GM23338 (cell line): ENCODE measurements at regions not wholly inside any gene's neighbourhood (a gene's known extent, or its start where the extent isn't known, plus 50 kb on each side); places are given as distances from the start of the nearest gene placed in this dataset.

Source experiments
- ATAC-seq: fragments of 200-7000 bp; cut with Tn5 transposase; 3 replicates; pipeline ENCODE4 v1.9.1; 2020
- DNase-seq: peaks from one replicate; pipeline ENCODE4 v3.0.0-alpha.2; 2015; ENCODE audit warnings: low spot score
- H2AFZ ChIP-seq: fragments of 200-600 bp; sonication (generic); 2 replicates; pipeline ENCODE4 v1.8.0; 2016; ENCODE audit warnings: antibody characterized with exemption, mild to moderate bottlenecking, moderate library complexity
- H3F3A ChIP-seq: fragments of 200-600 bp; sonication (generic); replicated peaks from 2 replicates; pipeline ENCODE4 v1.8.0; 2017; ENCODE audit warnings: antibody characterized with exemption, mixed run types, low read depth
- H3K27ac ChIP-seq: fragments of 200-600 bp; sonication (generic); 2 replicates; pipeline ENCODE4 v1.6.1; 2016; ENCODE audit warnings: low read depth
- H3K27me3 ChIP-seq: fragments of 200-600 bp; sonication (generic); 2 replicates; pipeline ENCODE4 v1.8.0; 2016; ENCODE audit warnings: mild to moderate bottlenecking, mixed run types, moderate library complexity; ENCODE audit not compliant: insufficient read depth
- H3K36me3 ChIP-seq: fragments of 200-600 bp; sonication (generic); 2 replicates; pipeline ENCODE4 v1.8.0; 2016; ENCODE audit warnings: mild to moderate bottlenecking; ENCODE audit not compliant: insufficient read depth
- H3K4me1 ChIP-seq: fragments of 200-600 bp; sonication (generic); 2 replicates; pipeline ENCODE4 v1.8.0; 2016; ENCODE audit warnings: mild to moderate bottlenecking, moderate library complexity; ENCODE audit not compliant: insufficient read depth
- H3K4me2 ChIP-seq: fragments of 200-600 bp; sonication (generic); 2 replicates; pipeline ENCODE4 v1.7.1; 2017; ENCODE audit warnings: mixed run types
- H3K4me3 ChIP-seq: fragments of 200-600 bp; sonication (generic); 2 replicates; pipeline ENCODE4 v1.6.1; 2016; ENCODE audit warnings: mixed run types
- H3K79me2 ChIP-seq: fragments of 200-600 bp; sonication (generic); replicated peaks from 2 replicates; pipeline ENCODE4 v1.8.0; 2017; ENCODE audit warnings: mild to moderate bottlenecking; ENCODE audit not compliant: insufficient read depth
- H3K9me2 ChIP-seq: fragments of 200-600 bp; sonication (generic); 2 replicates; pipeline ENCODE4 v1.8.0; 2017; ENCODE audit not compliant: insufficient read depth
- H4K20me1 ChIP-seq: fragments of 200-600 bp; sonication (generic); replicated peaks from 2 replicates; pipeline ENCODE4 v1.8.0; 2017; ENCODE audit warnings: mild to moderate bottlenecking; ENCODE audit not compliant: insufficient read depth
- H3K27ac Mint-ChIP-seq: 2 replicates; pipeline ENCODE4 v1.8.0; 2020; ENCODE audit warnings: inconsistent platforms, mild to moderate bottlenecking, moderate library complexity, mixed read lengths
- H3K27me3 Mint-ChIP-seq: 3 replicates; pipeline ENCODE4 v1.8.0; 2022; ENCODE audit warnings: low read depth, mild to moderate bottlenecking, moderate library complexity, mixed read lengths, inconsistent platforms; ENCODE audit not compliant: insufficient read depth, poor library complexity
- H3K36me3 Mint-ChIP-seq: 3 replicates; pipeline ENCODE4 v1.8.0; 2021; ENCODE audit warnings: low read depth, mild to moderate bottlenecking, inconsistent platforms, moderate library complexity, mixed read lengths
- H3K4me1 Mint-ChIP-seq: 3 replicates; pipeline ENCODE4 v1.8.0; 2020; ENCODE audit warnings: mild to moderate bottlenecking, inconsistent platforms, mixed read lengths
- H3K4me3 Mint-ChIP-seq: 3 replicates; pipeline ENCODE4 v1.8.0; 2021; ENCODE audit warnings: moderate library complexity, mild to moderate bottlenecking, inconsistent platforms, mixed read lengths
- H3K9me3 Mint-ChIP-seq: 3 replicates; pipeline ENCODE4 v1.8.0; 2020; ENCODE audit warnings: moderate library complexity, mild to moderate bottlenecking, inconsistent platforms, mixed read lengths
- CREB1 ChIP-seq: fragments of 250-450 bp; sonication (Bioruptor Pico); IDR thresholded peaks from 2 replicates; pipeline ENCODE4 v1.5.0; 2020; ENCODE audit warnings: low read depth, mild to moderate bottlenecking, moderate library complexity
- ETS1 ChIP-seq: IDR thresholded peaks from 2 replicates; pipeline ENCODE4 v1.6.1; 2016; ENCODE audit warnings: antibody characterized with exemption
- EZH2 ChIP-seq: fragments of 200-600 bp; sonication (generic); IDR thresholded peaks from one replicate; pipeline ENCODE4 v1.8.0; 2017; ENCODE audit warnings: antibody characterized with exemption, mild to moderate bottlenecking, low read depth; ENCODE audit not compliant: unreplicated experiment
- EZH2phosphoT487 ChIP-seq: fragments of 200-600 bp; sonication (generic); IDR thresholded peaks from one replicate; pipeline ENCODE4 v1.8.1; 2018; ENCODE audit warnings: antibody characterized with exemption; ENCODE audit not compliant: unreplicated experiment
- JUNB ChIP-seq: IDR thresholded peaks from one replicate; pipeline ENCODE4 v1.6.1; 2016; ENCODE audit warnings: antibody characterized with exemption; ENCODE audit not compliant: unreplicated experiment
- NANOG ChIP-seq: IDR thresholded peaks from 2 replicates; pipeline ENCODE4 v1.6.1; 2016; ENCODE audit warnings: antibody characterized with exemption, borderline replicate concordance
- POLR2AphosphoS5 ChIP-seq: IDR thresholded peaks from 2 replicates; pipeline ENCODE4 v1.6.1; 2016; ENCODE audit warnings: antibody characterized with exemption, low read depth
- STAT1 ChIP-seq: IDR thresholded peaks from one replicate; pipeline ENCODE4 v1.6.1; 2016; ENCODE audit warnings: antibody characterized with exemption; ENCODE audit not compliant: unreplicated experiment
- ZNF114 ChIP-seq: fragments of 250-450 bp; sonication (Bioruptor Pico); IDR thresholded peaks from 2 replicates; pipeline ENCODE4 v1.5.0; 2020; ENCODE audit warnings: mild to moderate bottlenecking, moderate library complexity
- ZNF331 ChIP-seq: fragments of 250-450 bp; sonication (Bioruptor Pico); IDR thresholded peaks from 2 replicates; pipeline ENCODE4 v1.5.0; 2020; ENCODE audit warnings: low read depth, mild to moderate bottlenecking, moderate library complexity
- ZNF462 ChIP-seq: fragments of 250-450 bp; sonication (Bioruptor Pico); IDR thresholded peaks from 2 replicates; pipeline ENCODE4 v1.5.0; 2020; ENCODE audit warnings: mild to moderate bottlenecking, moderate library complexity
- TF ChIP-seq, protein P1 (sequence below), 2 experiments: fragments of 200-600 bp in 1 of 2; sonication (generic) in 1 of 2; conservative IDR thresholded peaks; 2 replicates each; pipeline versions ENCODE4 v1.5.1 to v1.6.1; 2016 to 2017; ENCODE audit warnings: antibody characterized with exemption in 2 of 2, low read depth in 2 of 2, mild to moderate bottlenecking in 2 of 2, moderate library complexity in 1 of 2
- TF ChIP-seq, protein P2 (sequence below): IDR thresholded peaks from one replicate; pipeline ENCODE4 v1.6.1; 2018; ENCODE audit warnings: antibody characterized with exemption; ENCODE audit not compliant: unreplicated experiment

DNA sequence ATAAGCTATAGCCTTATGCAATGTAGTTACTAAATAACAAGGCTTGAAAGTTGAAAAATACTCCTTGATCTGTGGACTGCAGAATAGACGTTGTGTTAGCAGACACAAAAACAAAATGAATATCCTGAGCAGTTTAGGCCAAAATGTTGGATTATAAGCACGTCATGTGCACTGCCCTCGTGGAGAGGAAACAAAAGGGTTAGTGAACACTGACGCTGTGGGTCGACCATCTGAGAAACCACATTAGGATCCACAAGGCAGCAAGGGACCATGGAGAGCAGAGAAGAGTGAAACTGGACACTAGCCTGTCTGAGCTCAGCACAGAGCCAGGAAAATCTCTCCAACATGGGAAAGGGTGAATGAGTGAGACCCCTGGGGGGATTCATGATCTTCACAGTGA, 145.3 kb downstream of the DTHD1 start:
- Mint-ChIP-seq H3K36me3 (no peaks in the 10 kb centered on the region), H3K27ac (no peak overlapping the region), H3K27me3 (peaks cover 2% of the 10 kb centered on the region), H3K4me3 (no peak overlapping the region), H3K9me3 (no peaks in the 10 kb centered on the region), H3K4me1 (no peaks in the 10 kb centered on the region)
- no peak overlapping the region for H3K4me2 ChIP-seq
- H2AFZ ChIP-seq: no peak overlapping the region
- no peak overlapping the region for H3K4me3 ChIP-seq
- ATAC-seq (no peak), DNase-seq (no peak)
- H3K9me2 ChIP-seq: peaks cover 10% of the 10 kb centered on the region; the same call in 1 of the 2 replicates
- H3F3A ChIP-seq: no peaks in the 10 kb centered on the region
- no peak for TF ChIP-seq ETS1
- TF ChIP-seq, protein P1, sequence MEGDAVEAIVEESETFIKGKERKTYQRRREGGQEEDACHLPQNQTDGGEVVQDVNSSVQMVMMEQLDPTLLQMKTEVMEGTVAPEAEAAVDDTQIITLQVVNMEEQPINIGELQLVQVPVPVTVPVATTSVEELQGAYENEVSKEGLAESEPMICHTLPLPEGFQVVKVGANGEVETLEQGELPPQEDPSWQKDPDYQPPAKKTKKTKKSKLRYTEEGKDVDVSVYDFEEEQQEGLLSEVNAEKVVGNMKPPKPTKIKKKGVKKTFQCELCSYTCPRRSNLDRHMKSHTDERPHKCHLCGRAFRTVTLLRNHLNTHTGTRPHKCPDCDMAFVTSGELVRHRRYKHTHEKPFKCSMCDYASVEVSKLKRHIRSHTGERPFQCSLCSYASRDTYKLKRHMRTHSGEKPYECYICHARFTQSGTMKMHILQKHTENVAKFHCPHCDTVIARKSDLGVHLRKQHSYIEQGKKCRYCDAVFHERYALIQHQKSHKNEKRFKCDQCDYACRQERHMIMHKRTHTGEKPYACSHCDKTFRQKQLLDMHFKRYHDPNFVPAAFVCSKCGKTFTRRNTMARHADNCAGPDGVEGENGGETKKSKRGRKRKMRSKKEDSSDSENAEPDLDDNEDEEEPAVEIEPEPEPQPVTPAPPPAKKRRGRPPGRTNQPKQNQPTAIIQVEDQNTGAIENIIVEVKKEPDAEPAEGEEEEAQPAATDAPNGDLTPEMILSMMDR (conservative IDR thresholded peaks at IDR 0.05; ENCODE audit: low read depth in 2 of 2): no peak
- no peak for TF ChIP-seq EZH2phosphoT487
- TF ChIP-seq POLR2AphosphoS5: no peak
- no peak for TF ChIP-seq JUNB
- no peak for TF ChIP-seq ZNF114 (CRISPR knock-in tag)
- TF ChIP-seq CREB1 (CRISPR knock-in tag): no peak
- TF ChIP-seq ZNF331: no peak
- TF ChIP-seq EZH2: no peak
- no peak for TF ChIP-seq NANOG
- TF ChIP-seq ZNF462: no peak
- no peak for TF ChIP-seq STAT1
- TF ChIP-seq, protein P2, sequence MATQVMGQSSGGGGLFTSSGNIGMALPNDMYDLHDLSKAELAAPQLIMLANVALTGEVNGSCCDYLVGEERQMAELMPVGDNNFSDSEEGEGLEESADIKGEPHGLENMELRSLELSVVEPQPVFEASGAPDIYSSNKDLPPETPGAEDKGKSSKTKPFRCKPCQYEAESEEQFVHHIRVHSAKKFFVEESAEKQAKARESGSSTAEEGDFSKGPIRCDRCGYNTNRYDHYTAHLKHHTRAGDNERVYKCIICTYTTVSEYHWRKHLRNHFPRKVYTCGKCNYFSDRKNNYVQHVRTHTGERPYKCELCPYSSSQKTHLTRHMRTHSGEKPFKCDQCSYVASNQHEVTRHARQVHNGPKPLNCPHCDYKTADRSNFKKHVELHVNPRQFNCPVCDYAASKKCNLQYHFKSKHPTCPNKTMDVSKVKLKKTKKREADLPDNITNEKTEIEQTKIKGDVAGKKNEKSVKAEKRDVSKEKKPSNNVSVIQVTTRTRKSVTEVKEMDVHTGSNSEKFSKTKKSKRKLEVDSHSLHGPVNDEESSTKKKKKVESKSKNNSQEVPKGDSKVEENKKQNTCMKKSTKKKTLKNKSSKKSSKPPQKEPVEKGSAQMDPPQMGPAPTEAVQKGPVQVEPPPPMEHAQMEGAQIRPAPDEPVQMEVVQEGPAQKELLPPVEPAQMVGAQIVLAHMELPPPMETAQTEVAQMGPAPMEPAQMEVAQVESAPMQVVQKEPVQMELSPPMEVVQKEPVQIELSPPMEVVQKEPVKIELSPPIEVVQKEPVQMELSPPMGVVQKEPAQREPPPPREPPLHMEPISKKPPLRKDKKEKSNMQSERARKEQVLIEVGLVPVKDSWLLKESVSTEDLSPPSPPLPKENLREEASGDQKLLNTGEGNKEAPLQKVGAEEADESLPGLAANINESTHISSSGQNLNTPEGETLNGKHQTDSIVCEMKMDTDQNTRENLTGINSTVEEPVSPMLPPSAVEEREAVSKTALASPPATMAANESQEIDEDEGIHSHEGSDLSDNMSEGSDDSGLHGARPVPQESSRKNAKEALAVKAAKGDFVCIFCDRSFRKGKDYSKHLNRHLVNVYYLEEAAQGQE: no peak
- no peaks in the 10 kb centered on the region for H3K4me1 ChIP-seq
- H3K36me3 ChIP-seq: no peaks in the 10 kb centered on the region
- no peaks in the 10 kb centered on the region for H4K20me1 ChIP-seq
- no peaks in the 10 kb centered on the region for H3K27me3 ChIP-seq
- no peaks in the 10 kb centered on the region for H3K79me2 ChIP-seq
- no peak overlapping the region for H3K27ac ChIP-seq
